ENCODE measurements at regions not wholly inside any gene's neighbourhood (a gene's known extent, or its start where the extent isn't known, plus 50 kb on each side); places are given as distances from the start of the nearest gene placed in this dataset.
A peak's percentile ranks its signal among the peaks of the same experiment; 100 is the strongest.

DNA sequence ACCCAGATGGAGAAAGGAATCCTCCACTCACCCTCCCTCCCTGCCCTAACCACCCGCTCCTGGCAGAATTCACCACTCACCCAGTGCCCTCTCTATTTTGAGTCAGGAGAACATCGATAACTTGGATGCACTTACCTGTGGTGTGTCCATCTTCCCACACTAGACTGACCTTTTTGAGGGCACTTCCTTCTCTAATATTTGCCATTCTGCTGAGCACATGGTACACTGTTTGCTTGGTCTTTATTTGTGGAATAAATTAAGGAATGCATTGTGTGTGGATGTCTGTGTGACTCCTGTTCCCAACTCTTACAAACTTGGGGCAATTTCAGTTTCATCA is 133.7 kb downstream of the ACKR3 start:
- Histone ChIP-seq H3K27me3 (no peaks in the 10 kb centered on the region), H3K27ac (no peak overlapping the region), H3K36me3 (no peaks in the 10 kb centered on the region), H3K4me1 (ENCODE audit: low read depth) (no peaks in the 10 kb centered on the region), H3K9me3 (ENCODE audit: low read depth) (no peaks in the 10 kb centered on the region), H3K4me3 (no peak overlapping the region)
- DNase-seq (ENCODE audit: low read depth in 1 of 2, low spot score in 1 of 2), result no peak
- TF ChIP-seq, protein P1, sequence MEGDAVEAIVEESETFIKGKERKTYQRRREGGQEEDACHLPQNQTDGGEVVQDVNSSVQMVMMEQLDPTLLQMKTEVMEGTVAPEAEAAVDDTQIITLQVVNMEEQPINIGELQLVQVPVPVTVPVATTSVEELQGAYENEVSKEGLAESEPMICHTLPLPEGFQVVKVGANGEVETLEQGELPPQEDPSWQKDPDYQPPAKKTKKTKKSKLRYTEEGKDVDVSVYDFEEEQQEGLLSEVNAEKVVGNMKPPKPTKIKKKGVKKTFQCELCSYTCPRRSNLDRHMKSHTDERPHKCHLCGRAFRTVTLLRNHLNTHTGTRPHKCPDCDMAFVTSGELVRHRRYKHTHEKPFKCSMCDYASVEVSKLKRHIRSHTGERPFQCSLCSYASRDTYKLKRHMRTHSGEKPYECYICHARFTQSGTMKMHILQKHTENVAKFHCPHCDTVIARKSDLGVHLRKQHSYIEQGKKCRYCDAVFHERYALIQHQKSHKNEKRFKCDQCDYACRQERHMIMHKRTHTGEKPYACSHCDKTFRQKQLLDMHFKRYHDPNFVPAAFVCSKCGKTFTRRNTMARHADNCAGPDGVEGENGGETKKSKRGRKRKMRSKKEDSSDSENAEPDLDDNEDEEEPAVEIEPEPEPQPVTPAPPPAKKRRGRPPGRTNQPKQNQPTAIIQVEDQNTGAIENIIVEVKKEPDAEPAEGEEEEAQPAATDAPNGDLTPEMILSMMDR (IDR thresholded peaks at IDR 0.05; ENCODE audit: low read depth, low read length), result no peak

DNA sequence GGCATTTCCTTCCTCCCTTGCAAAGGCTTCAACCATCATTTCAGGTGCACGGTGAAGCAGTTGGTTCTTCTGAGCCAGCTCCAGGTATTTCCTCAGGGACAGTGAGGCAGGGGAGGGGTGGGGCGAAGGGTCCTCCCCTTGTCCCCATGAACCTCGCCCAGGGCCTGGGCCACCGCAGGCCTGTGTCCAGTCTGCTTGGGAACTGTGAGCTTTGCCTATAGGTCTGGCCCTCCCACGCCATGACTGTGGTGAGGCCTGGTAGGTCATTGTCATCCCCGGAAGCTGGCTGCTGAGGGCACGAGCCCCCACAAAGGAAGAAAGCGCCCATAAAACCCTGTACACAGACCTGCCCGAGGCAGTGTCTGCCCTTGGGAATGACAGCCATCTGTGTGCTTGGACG is 134.3 kb downstream of the ACKR3 start:
- H3K9me3 ChIP-seq (ENCODE audit: low read depth), result no peaks in the 10 kb centered on the region
- H3K27ac ChIP-seq, result no peak overlapping the region
- no peaks in the 10 kb centered on the region for H3K36me3 ChIP-seq
- no peaks in the 10 kb centered on the region for H3K27me3 ChIP-seq
- TF ChIP-seq, protein P1 (IDR thresholded peaks at IDR 0.05; ENCODE audit: low read depth, low read length), result no peak
- DNase-seq (ENCODE audit: low read depth in 1 of 2, low spot score in 1 of 2), result no peak
- H3K4me3 ChIP-seq, result no peak overlapping the region
- H3K4me1 ChIP-seq (ENCODE audit: low read depth), result no peaks in the 10 kb centered on the region

DNA sequence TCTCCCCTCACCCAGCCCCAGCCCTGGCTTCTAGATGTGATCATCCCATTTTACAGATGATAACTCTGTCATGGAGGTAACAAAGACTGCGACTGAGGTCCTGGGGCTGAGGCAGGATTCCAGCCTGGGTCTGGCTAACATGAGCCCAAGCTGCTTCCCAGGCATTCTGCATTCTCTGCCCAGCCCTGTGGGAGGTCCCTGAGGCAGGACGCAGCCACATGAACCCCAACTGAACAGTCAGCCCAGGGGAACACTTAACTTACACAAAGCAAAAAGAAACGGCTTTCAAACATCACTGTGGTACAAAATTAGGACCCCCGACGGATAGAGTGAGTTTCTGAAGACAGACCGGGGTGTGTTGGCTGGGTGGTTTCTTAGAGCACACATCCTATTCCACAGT is 135.3 kb downstream of the ACKR3 start:
- DNase-seq (ENCODE audit: low read depth in 1 of 2, low spot score in 1 of 2), result no peak
- H3K36me3 ChIP-seq, result no peaks in the 10 kb centered on the region
- H3K9me3 ChIP-seq (ENCODE audit: low read depth), result no peaks in the 10 kb centered on the region
- H3K4me3 ChIP-seq, result no peak overlapping the region
- no peaks in the 10 kb centered on the region for H3K4me1 ChIP-seq (ENCODE audit: low read depth)
- no peaks in the 10 kb centered on the region for H3K27me3 ChIP-seq
- TF ChIP-seq, protein P1 (IDR thresholded peaks at IDR 0.05; ENCODE audit: low read depth, low read length), result no peak
- no peak overlapping the region for H3K27ac ChIP-seq

DNA sequence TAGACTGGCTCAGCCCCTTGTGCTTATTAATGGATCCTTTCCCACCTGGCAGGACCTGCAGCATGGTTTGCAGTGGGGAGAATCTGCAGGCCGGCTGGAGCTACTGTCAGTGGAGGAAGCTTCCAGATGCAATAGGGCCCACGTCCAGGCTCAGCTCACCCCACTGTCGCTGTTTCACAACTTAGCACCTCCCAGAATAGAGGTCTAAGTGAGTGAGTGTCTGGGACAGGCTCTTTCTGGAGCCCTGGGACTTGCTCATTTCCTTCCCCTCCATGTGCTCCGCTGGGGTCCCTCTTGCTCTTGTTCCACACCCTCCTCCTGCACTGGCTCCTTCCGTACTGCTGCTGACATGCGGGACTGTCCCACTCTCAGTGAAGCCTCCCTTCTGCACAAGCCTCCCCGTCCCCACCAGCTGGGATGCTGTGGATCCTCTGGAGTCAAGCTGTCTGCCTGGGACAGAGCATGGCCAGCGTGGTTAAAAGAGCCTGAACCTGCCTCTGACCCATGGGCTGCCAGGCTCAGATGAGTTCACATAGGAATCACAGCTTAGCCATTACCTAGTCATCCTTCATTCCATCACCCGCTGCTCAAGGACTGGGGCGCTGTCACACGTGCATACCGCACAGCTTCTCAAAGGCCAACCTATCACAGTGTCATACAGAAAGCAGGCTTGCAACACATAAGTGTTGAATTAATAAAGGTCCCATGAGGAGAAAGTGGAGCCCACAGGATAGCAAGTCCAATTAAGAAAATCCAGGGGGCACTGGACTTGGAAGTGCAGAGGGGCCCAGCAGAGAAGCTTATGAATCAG is 135.9 kb downstream of the ACKR3 start:
- H3K4me3 ChIP-seq, result no peak overlapping the region
- no peaks in the 10 kb centered on the region for H3K36me3 ChIP-seq
- H3K27ac ChIP-seq, result no peak overlapping the region
- H3K27me3 ChIP-seq, result no peaks in the 10 kb centered on the region
- TF ChIP-seq, protein P1 (IDR thresholded peaks at IDR 0.05; ENCODE audit: low read depth, low read length), result no peak
- peak in 1 of 2 donors; percentile 7 for DNase-seq (ENCODE audit: low read depth in 1 of 2, low spot score in 1 of 2)
- H3K9me3 ChIP-seq (ENCODE audit: low read depth), result no peaks in the 10 kb centered on the region
- no peaks in the 10 kb centered on the region for H3K4me1 ChIP-seq (ENCODE audit: low read depth)

DNA sequence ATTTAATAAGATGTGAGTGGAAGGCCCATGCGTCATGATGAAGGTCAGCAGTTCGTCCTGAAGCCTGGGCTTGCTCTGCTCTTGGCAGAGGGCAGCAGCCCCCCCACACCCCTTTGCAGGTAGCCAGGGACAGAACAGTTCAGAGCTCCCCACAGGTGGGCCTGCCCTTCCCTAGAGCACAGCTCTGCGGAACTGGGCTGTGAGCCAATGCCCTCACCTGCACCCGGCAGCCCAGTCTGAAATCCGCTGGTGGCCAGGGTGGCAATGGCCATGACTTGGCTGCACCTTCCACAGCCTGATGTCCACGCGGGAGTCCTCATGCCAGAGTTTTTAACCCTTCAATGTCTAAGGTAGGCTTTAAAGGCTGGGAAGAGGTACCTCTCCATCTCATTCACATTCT is 136.7 kb downstream of the ACKR3 start:
- no peak for DNase-seq (ENCODE audit: low read depth in 1 of 2, low spot score in 1 of 2)
- Histone ChIP-seq H3K27ac (no peak overlapping the region), H3K4me3 (no peak overlapping the region), H3K27me3 (no peaks in the 10 kb centered on the region), H3K4me1 (ENCODE audit: low read depth) (no peaks in the 10 kb centered on the region), H3K36me3 (no peaks in the 10 kb centered on the region), H3K9me3 (ENCODE audit: low read depth) (no peaks in the 10 kb centered on the region)
- TF ChIP-seq, protein P1 (IDR thresholded peaks at IDR 0.05; ENCODE audit: low read depth, low read length), result no peak
